ENCODE measurements at regions not wholly inside any gene's neighbourhood (a gene's known extent, or its start where the extent isn't known, plus 50 kb on each side); places are given as distances from the start of the nearest gene placed in this dataset.
A peak's percentile ranks its signal among the peaks of the same experiment; 100 is the strongest.

- no peak for DNase-seq
These were observed 58.2 kb upstream of the NAA20 start for GRCh38 chr20:19958928-19959327.

GRCh38 chr20:19960745-19961144 lies 56.4 kb upstream of the NAA20 start:
- DNase-seq = no peak

DNA sequence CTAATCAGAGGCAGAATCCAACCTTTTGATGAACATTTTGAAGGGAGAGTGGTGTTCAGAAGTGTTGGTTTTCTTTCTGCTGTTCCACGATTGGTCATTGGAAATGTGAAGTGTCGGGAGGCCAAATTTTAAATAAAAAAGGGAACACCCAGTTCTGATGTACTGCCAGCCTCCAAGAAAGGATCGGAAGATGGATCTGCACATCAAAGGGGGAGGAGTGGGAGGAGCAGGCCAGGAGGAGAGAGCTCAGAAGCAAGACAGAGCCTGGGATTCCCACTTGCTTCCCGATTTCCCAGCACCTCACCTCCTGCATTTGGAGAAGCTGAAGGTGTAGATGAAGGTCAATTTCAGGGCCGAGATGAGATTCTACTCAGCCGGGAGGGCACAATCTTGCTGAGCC lies 55.9 kb upstream of the NAA20 start:
- no peak for DNase-seq

DNA sequence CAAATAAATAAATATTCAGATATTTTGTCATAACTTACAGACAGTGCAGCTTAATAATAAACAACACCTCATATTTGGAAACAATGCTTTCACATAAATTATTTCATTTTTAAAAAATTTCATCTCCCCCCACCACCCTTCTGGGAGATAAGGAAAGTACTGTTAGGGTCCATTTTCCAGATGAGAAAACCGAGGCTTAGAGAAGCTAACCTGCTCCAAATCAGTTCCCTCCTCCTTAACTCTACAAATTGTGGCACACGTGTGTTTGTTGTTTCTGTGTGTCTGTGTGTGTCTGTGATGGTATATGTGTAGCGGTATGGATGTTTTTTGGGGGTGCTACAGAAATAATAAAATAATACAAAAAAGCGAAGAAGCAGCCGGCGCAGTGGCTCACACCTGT lies 54.2 kb upstream of the NAA20 start:
- DNase-seq = no peak

DNA sequence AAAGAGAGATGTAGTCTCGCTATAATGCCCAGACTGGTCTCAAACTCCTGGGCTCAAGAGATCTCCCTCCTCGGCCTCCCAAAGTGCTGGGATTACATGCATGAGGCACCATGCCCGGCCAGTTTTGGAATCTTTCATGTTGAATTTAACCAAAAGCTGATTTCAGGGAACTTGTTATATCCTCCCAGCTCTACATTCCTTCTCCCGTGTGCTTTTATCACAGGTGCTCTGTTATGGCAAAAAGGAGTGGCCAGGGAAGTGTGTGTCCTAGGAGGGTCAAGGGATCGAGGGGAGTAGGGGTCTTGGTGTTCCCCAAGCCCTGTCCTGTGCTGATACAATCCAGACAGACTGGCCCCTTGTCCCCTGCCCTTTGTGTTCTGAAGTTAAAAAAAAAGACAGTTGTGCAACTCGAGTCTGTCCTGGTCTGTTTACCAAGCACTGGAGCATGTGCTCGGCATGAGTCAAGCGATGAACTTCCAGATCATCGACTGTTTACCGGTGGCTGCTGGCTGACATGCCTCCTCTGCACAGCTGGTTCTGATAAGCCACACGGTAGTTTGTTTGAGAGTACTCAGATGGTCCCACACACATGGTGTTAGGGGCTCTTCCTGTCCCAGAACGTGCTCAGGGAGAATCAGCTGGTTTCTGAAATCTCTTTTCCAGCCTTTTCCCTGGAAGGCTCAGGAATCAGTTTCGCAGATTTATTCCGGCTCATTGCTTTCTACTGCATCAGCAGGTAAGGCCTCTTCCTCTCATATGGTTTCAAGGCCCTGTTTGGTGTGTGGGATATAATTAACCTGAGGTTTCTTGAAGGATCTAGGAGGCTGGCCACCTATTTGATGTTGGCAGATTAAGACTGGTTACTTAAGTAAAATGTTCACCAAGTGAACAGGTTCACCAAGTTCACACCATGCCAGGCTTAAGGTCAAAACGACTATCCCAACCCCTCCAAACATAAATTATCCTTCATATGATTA lies 52.6 kb upstream of the NAA20 start:
- DNase-seq = peak in 1 of 2 donors; percentile 68

GRCh38 chr20:19966840-19967239 lies 50.3 kb upstream of the NAA20 start:
- no peak for DNase-seq
